ENCODE measurements at regions not wholly inside any gene's neighbourhood (a gene's known extent, or its start where the extent isn't known, plus 50 kb on each side); places are given as distances from the start of the nearest gene placed in this dataset.

DNA sequence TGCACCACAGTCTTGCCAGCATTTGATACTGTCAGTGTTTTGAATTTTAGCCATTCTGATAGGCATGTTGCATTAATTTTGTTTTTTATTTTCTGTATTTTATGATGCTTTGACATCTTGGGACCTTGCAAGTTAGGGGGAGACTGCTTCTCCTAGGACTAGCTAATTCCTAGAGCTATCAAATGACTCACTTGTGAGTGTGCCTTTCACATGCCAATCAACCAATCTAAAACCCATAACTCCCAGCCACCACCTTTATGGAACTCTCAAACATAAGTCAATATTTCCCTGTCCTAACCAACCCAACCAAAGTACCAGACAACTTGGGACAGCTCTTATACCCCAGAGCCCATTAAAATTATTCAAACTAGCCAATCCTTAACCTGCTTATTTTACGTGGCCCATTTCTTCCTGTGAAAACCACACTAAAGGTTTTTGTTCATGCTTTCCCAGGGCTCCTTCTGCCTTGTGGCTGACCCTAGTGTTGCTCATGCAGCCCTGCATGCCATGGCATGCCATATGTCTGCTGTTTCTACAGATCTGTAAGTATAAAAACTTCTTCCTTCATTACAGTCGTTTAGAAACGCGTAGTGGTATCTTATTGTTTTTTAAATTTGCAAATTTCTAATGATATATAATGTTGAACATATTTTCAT, 230.1 kb downstream of the GPD2 start:
- TF ChIP-seq, protein P1, sequence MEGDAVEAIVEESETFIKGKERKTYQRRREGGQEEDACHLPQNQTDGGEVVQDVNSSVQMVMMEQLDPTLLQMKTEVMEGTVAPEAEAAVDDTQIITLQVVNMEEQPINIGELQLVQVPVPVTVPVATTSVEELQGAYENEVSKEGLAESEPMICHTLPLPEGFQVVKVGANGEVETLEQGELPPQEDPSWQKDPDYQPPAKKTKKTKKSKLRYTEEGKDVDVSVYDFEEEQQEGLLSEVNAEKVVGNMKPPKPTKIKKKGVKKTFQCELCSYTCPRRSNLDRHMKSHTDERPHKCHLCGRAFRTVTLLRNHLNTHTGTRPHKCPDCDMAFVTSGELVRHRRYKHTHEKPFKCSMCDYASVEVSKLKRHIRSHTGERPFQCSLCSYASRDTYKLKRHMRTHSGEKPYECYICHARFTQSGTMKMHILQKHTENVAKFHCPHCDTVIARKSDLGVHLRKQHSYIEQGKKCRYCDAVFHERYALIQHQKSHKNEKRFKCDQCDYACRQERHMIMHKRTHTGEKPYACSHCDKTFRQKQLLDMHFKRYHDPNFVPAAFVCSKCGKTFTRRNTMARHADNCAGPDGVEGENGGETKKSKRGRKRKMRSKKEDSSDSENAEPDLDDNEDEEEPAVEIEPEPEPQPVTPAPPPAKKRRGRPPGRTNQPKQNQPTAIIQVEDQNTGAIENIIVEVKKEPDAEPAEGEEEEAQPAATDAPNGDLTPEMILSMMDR (IDR thresholded peaks at IDR 0.05; ENCODE audit: insufficient read depth, low read depth, low read length) = no peak
- TF ChIP-seq EZH2 (IDR thresholded peaks at IDR 0.05; ENCODE audit: insufficient read depth, low read length) = no peak

Data from astrocyte (in vitro differentiated cells and primary cell).